Epithelial cell of esophagus (primary cell): ENCODE measurements at regions not wholly inside any gene's neighbourhood (a gene's known extent, or its start where the extent isn't known, plus 50 kb on each side); places are given as distances from the start of the nearest gene placed in this dataset.
A peak's percentile ranks its signal among the peaks of the same experiment; 100 is the strongest.

Experiments used
- DNase-seq: peaks from one replicate; pipeline ENCODE4 v3.0.0; 2010; ENCODE audit warnings: low read depth
- H3K4me3 ChIP-seq: 2 replicates; pipeline ENCODE4 v1.5.1; 2011; ENCODE audit warnings: mild to moderate bottlenecking, low read length, control low read depth
- TF ChIP-seq, protein P1 (sequence below): IDR thresholded peaks from 2 replicates; pipeline ENCODE4 v1.5.1; 2011; ENCODE audit warnings: low read depth, mild to moderate bottlenecking, low read length, control low read depth, inconsistent platforms; ENCODE audit not compliant: insufficient read depth; ENCODE audit errors: missing control alignments

- TF ChIP-seq, protein P1, sequence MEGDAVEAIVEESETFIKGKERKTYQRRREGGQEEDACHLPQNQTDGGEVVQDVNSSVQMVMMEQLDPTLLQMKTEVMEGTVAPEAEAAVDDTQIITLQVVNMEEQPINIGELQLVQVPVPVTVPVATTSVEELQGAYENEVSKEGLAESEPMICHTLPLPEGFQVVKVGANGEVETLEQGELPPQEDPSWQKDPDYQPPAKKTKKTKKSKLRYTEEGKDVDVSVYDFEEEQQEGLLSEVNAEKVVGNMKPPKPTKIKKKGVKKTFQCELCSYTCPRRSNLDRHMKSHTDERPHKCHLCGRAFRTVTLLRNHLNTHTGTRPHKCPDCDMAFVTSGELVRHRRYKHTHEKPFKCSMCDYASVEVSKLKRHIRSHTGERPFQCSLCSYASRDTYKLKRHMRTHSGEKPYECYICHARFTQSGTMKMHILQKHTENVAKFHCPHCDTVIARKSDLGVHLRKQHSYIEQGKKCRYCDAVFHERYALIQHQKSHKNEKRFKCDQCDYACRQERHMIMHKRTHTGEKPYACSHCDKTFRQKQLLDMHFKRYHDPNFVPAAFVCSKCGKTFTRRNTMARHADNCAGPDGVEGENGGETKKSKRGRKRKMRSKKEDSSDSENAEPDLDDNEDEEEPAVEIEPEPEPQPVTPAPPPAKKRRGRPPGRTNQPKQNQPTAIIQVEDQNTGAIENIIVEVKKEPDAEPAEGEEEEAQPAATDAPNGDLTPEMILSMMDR: peak; percentile 73
- H3K4me3 ChIP-seq: no peak overlapping the region
- peak; percentile 65 for DNase-seq
Measured at GRCh38 chr14:22319526-22320361, 269.3 kb downstream of the DAD1 start.

DNA sequence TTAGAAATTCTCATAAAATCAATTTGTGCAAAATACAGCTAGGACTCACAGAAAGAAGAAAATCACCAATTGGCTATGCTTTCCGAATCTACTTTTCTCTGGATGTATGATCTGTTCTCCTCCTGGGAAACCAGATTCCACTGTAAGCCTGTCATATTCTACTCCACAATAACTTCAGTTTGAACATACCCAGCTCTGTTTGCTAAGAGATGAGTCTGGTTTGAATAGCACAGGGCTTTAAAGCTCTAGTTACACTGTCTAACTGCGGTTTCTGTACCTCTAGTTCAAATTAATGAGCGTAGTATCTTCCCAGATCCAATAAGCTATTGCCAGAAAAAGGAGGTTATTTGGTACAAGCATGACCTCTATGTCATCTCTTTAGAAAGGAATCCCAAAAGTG, 270.1 kb downstream of the DAD1 start:
- no peak for DNase-seq
- TF ChIP-seq, protein P1: no peak
- H3K4me3 ChIP-seq: no peak overlapping the region

- DNase-seq: no peak
- TF ChIP-seq, protein P1: no peak
Measured at GRCh38 chr14:22316473-22316872, 272.6 kb downstream of the DAD1 start.

DNA sequence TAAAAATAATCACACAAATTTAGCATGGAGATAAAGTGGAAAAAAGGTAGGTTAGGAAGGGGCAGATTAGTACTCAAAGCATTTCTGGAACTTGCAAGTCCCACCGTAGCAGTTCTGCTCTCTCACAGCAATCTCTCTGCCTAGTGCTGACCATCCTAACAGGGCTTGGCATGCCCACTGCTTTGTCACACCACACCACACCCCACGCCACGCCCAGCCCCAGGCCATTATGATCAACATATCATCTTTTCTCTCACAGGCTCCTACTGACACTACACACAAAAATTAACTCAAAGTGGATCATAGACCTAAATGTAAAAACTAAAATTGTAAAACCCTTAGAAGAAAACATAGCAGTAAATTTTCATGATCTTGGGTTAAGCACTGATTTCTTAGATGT, 273.7 kb downstream of the DAD1 start:
- DNase-seq: peak; percentile 69
- TF ChIP-seq, protein P1: no peak
- H3K4me3 ChIP-seq: no peak overlapping the region

More at GRCh38 chr14:22316473-22316872, 272.6 kb downstream of the DAD1 start:
- H3K4me3 ChIP-seq: no peak overlapping the region

- TF ChIP-seq, protein P1: peak; percentile 69
- DNase-seq: peak; percentile 73
- no peak overlapping the region for H3K4me3 ChIP-seq
Measured at GRCh38 chr14:22314183-22314820, 274.7 kb downstream of the DAD1 start.

DNA sequence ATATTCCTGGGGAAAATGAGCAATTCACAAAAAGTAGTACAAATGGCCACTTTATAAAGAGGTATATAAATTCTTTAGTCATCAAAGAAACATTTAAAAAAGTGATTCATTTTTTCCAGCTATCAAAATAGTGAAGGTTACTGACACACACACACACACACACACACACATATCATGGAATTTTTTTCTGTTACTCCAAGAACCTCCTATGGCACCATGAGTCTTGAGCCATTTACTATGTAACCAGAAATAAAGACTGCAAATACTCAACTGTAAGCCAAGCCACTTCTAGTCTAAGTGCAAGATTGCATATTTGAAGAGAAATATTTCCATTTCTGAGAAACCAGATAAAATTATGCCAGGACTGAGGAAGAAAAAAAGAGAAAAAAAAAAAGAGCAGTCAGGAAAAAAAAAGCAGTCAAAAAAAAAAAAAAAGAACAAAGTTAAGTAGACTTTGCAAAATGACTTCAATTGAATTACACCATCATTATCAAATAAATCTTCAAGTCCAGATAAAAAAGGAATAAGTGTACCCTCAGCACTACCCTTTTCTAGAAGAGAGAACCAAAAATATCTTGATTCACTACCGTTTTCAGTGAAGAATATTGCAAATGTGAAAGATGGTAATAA, 275.7 kb downstream of the DAD1 start:
- DNase-seq: peak; percentile 20
- TF ChIP-seq, protein P1: no peak
- no peak overlapping the region for H3K4me3 ChIP-seq
